WTC11 (cell line): ENCODE measurements at regions not wholly inside any gene's neighbourhood (a gene's known extent, or its start where the extent isn't known, plus 50 kb on each side); places are given as distances from the start of the nearest gene placed in this dataset.

Experiments
- ATAC-seq: fragments of 200-7000 bp; cut with Tn5 transposase; 2 replicates; pipeline ENCODE4 v1.10.0; 2021; ENCODE audit warnings: mild to moderate bottlenecking, moderate library complexity
- CTCF ChIA-PET: fragments of 300-600 bp; sonication (Branson Sonifier 250); formaldehyde crosslinking; loops from one replicate; lab custom pipeline; 2021; ENCODE audit warnings: antibody characterized with exemption; lab: Charles Lee
- POLR2A ChIA-PET: fragments of 350-600 bp; sonication (Branson Sonifier 250); formaldehyde crosslinking; loops from one replicate; lab custom pipeline; 2021; ENCODE audit warnings: antibody characterized with exemption; lab: Charles Lee
- DNase-seq: peaks from one replicate; pipeline ENCODE4 v3.0.0; 2021; ENCODE audit warnings: low spot score
- H3K27ac Mint-ChIP-seq: 2 replicates; pipeline ENCODE4 v1.8.0; 2021; ENCODE audit warnings: mixed read lengths
- H3K27me3 Mint-ChIP-seq: 2 replicates; pipeline ENCODE4 v1.8.0; 2021; ENCODE audit warnings: low read depth, mild to moderate bottlenecking, moderate library complexity, mixed read lengths
- H3K36me3 Mint-ChIP-seq: 2 replicates; pipeline ENCODE4 v1.8.0; 2021; ENCODE audit warnings: mixed read lengths
- H3K4me1 Mint-ChIP-seq: 2 replicates; pipeline ENCODE4 v1.8.0; 2022; ENCODE audit warnings: mixed read lengths
- H3K4me3 Mint-ChIP-seq: 2 replicates; pipeline ENCODE4 v1.8.0; 2021; ENCODE audit warnings: mild to moderate bottlenecking, moderate library complexity, mixed read lengths
- H3K9me3 Mint-ChIP-seq: 2 replicates; pipeline ENCODE4 v1.8.0; 2021; ENCODE audit warnings: mixed read lengths
- CTCF ChIP-seq: fragments of 200-600 bp; IDR thresholded peaks from 2 replicates; pipeline ENCODE4 v1.8.0; 2022; ENCODE audit warnings: antibody characterized with exemption
- EMX1 ChIP-seq: fragments of 250-450 bp; sonication (Bioruptor Pico); IDR thresholded peaks from 2 replicates; pipeline ENCODE4 v1.8.0; 2021; ENCODE audit warnings: mild to moderate bottlenecking
- ETV6 ChIP-seq: sonication (generic); formaldehyde crosslinking; IDR thresholded peaks from 2 replicates; pipeline ENCODE4 v1.8.1; 2022; ENCODE audit warnings: mild to moderate bottlenecking, missing genetic modification reagents
- FOXJ3 ChIP-seq: sonication (generic); formaldehyde crosslinking; IDR thresholded peaks from 2 replicates; pipeline ENCODE4 v1.9.0; 2021; ENCODE audit warnings: missing genetic modification reagents, mild to moderate bottlenecking, borderline replicate concordance
- HMGA2 ChIP-seq: fragments of 250-450 bp; sonication (Bioruptor Pico); IDR thresholded peaks from 2 replicates; pipeline ENCODE4 v1.4.0; 2021; ENCODE audit warnings: mild to moderate bottlenecking, moderate library complexity
- IRF2 ChIP-seq: sonication (generic); formaldehyde crosslinking; IDR thresholded peaks from 2 replicates; pipeline ENCODE4 v1.8.0; 2022; ENCODE audit warnings: low read depth, missing genetic modification reagents, borderline replicate concordance
- JUN ChIP-seq: sonication (generic); formaldehyde crosslinking; IDR thresholded peaks from 2 replicates; pipeline ENCODE4 v1.8.0; 2023; ENCODE audit warnings: mild to moderate bottlenecking, missing genetic modification reagents
- MLX ChIP-seq: sonication (generic); formaldehyde crosslinking; IDR thresholded peaks from 2 replicates; pipeline ENCODE4 v1.8.1; 2023; ENCODE audit warnings: mild to moderate bottlenecking, missing genetic modification reagents, moderate library complexity
- MXD4 ChIP-seq: fragments of 250-450 bp; sonication (Bioruptor Pico); IDR thresholded peaks from 2 replicates; pipeline ENCODE4 v1.8.0; 2021; ENCODE audit warnings: mild to moderate bottlenecking, moderate library complexity, borderline replicate concordance
- MYBL2 ChIP-seq: sonication (generic); formaldehyde crosslinking; IDR thresholded peaks from 2 replicates; pipeline ENCODE4 v1.8.1; 2023; ENCODE audit warnings: mild to moderate bottlenecking, moderate library complexity, missing genetic modification reagents
- NFE2L1 ChIP-seq: sonication (generic); formaldehyde crosslinking; IDR thresholded peaks from 2 replicates; pipeline ENCODE4 v1.8.1; 2023; ENCODE audit warnings: missing genetic modification reagents
- OVOL2 ChIP-seq: fragments of 250-450 bp; sonication (Bioruptor Pico); IDR thresholded peaks from 2 replicates; pipeline ENCODE4 v1.9.0; 2021; ENCODE audit warnings: mild to moderate bottlenecking, borderline replicate concordance
- SOX15 ChIP-seq: fragments of 250-450 bp; sonication (Bioruptor Pico); IDR thresholded peaks from 2 replicates; pipeline ENCODE4 v1.9.0; 2021; ENCODE audit warnings: mild to moderate bottlenecking
- SP1 ChIP-seq: sonication (generic); formaldehyde crosslinking; conservative IDR thresholded peaks from 2 replicates; pipeline ENCODE4 v1.8.1; 2022; ENCODE audit warnings: missing genetic modification reagents
- TEAD4 ChIP-seq: sonication (generic); formaldehyde crosslinking; IDR thresholded peaks from 2 replicates; pipeline ENCODE4 v1.8.0; 2022; ENCODE audit warnings: mild to moderate bottlenecking, missing genetic modification reagents
- TP53 ChIP-seq: sonication (generic); formaldehyde crosslinking; IDR thresholded peaks from 2 replicates; pipeline ENCODE4 v1.8.1; 2023; ENCODE audit warnings: mild to moderate bottlenecking, missing genetic modification reagents
- ZNF121 ChIP-seq: sonication (generic); formaldehyde crosslinking; IDR thresholded peaks from 2 replicates; pipeline ENCODE4 v1.8.0; 2023; ENCODE audit warnings: missing genetic modification reagents
- ZNF396 ChIP-seq: fragments of 250-450 bp; sonication (Bioruptor Pico); IDR thresholded peaks from 2 replicates; pipeline ENCODE4 v1.8.0; 2021; ENCODE audit warnings: mild to moderate bottlenecking, moderate library complexity, borderline replicate concordance
- TF ChIP-seq, protein P1 (sequence below): sonication (generic); formaldehyde crosslinking; IDR thresholded peaks from 2 replicates; pipeline ENCODE4 v1.8.0; 2023; ENCODE audit warnings: missing genetic modification reagents
- TF ChIP-seq, protein P2 (sequence below): sonication (generic); formaldehyde crosslinking; conservative IDR thresholded peaks from 2 replicates; pipeline ENCODE4 v1.8.1; 2023; ENCODE audit warnings: mild to moderate bottlenecking, low read depth, missing genetic modification reagents, moderate library complexity
- TF ChIP-seq, protein P3 (sequence below): sonication (generic); formaldehyde crosslinking; IDR thresholded peaks from 2 replicates; pipeline ENCODE4 v1.8.1; 2022; ENCODE audit warnings: mild to moderate bottlenecking, moderate library complexity, missing genetic modification reagents

DNA sequence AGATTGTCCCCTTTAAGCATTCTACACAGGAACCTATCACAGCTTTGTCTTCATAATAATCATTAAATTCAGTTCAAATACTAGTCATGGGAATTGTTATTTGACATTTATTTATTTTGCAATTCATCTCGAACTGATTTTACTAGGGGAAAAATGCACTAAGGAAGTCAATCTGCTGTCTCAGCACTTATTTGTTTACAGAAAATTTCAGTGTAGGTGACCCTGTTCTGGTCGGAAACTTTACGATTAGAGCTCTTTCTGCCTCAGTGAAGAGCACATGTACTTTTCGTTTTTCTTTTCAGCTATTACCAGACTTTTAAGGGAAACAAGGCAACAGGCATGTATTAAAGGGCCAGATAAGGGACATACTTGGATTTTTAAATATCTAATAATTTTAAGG is 1405.7 kb upstream of the ZEB2 start:
- Mint-ChIP-seq H3K4me3 (no peak overlapping the region), H3K36me3 (peaks cover 9% of the 10 kb centered on the region; the same call in 1 of the 2 replicates), H3K27ac (no peak overlapping the region), H3K4me1 (peaks cover 22% of the 10 kb centered on the region)
- CTCF ChIA-PET = no interaction called here
- POLR2A ChIA-PET = interaction anchor here (0.6 kb wide), 1 partner anchor 69 kb away, joined by 8 read pairs; no protein-coding TSS in a partner anchor
- DNase-seq (no peak), ATAC-seq (no peak)
- TF ChIP-seq EMX1 (CRISPR knock-in tag) (no peak), TEAD4 (CRISPR knock-in tag) (no peak), JUN (CRISPR knock-in tag) (no peak), ETV6 (CRISPR knock-in tag) (no peak)
- TF ChIP-seq, protein P1, sequence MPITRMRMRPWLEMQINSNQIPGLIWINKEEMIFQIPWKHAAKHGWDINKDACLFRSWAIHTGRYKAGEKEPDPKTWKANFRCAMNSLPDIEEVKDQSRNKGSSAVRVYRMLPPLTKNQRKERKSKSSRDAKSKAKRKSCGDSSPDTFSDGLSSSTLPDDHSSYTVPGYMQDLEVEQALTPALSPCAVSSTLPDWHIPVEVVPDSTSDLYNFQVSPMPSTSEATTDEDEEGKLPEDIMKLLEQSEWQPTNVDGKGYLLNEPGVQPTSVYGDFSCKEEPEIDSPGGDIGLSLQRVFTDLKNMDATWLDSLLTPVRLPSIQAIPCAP = no peak
- TF ChIP-seq, all 79 proteins: peak for 0
- H3K27me3 Mint-ChIP-seq = no peaks in the 10 kb centered on the region; the same call in 1 of the 2 replicates
- peaks cover 12% of the 10 kb centered on the region for H3K9me3 Mint-ChIP-seq

GRCh38 chr2:145919477-145919876 is 1399.6 kb upstream of the ZEB2 start:
- H3K4me3 Mint-ChIP-seq = no peak overlapping the region
- TF ChIP-seq NFE2L1 (CRISPR knock-in tag) (no peak), CTCF (no peak), TP53 (CRISPR knock-in tag) (no peak), IRF2 (no peak), ZNF121 (CRISPR knock-in tag) (no peak), ZNF396 (CRISPR knock-in tag) (no peak), HMGA2 (CRISPR knock-in tag) (no peak), SOX15 (no peak), FOXJ3 (CRISPR knock-in tag) (no peak), OVOL2 (CRISPR knock-in tag) (no peak), SP1 (no peak), MXD4 (CRISPR knock-in tag) (no peak), MYBL2 (CRISPR knock-in tag) (no peak), MLX (CRISPR knock-in tag) (no peak)
- TF ChIP-seq, protein P2, sequence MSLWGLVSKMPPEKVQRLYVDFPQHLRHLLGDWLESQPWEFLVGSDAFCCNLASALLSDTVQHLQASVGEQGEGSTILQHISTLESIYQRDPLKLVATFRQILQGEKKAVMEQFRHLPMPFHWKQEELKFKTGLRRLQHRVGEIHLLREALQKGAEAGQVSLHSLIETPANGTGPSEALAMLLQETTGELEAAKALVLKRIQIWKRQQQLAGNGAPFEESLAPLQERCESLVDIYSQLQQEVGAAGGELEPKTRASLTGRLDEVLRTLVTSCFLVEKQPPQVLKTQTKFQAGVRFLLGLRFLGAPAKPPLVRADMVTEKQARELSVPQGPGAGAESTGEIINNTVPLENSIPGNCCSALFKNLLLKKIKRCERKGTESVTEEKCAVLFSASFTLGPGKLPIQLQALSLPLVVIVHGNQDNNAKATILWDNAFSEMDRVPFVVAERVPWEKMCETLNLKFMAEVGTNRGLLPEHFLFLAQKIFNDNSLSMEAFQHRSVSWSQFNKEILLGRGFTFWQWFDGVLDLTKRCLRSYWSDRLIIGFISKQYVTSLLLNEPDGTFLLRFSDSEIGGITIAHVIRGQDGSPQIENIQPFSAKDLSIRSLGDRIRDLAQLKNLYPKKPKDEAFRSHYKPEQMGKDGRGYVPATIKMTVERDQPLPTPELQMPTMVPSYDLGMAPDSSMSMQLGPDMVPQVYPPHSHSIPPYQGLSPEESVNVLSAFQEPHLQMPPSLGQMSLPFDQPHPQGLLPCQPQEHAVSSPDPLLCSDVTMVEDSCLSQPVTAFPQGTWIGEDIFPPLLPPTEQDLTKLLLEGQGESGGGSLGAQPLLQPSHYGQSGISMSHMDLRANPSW (CRISPR knock-in tag) = no peak
- TF ChIP-seq, protein P3, sequence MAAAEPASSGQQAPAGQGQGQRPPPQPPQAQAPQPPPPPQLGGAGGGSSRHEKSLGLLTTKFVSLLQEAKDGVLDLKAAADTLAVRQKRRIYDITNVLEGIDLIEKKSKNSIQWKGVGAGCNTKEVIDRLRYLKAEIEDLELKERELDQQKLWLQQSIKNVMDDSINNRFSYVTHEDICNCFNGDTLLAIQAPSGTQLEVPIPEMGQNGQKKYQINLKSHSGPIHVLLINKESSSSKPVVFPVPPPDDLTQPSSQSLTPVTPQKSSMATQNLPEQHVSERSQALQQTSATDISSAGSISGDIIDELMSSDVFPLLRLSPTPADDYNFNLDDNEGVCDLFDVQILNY (CRISPR knock-in tag) = no peak
- TF ChIP-seq, all 79 proteins: peak for 0
- Mint-ChIP-seq H3K27ac (no peak overlapping the region), H3K4me1 (peaks cover 10% of the 10 kb centered on the region), H3K9me3 (no peaks in the 10 kb centered on the region), H3K36me3 (no peaks in the 10 kb centered on the region), H3K27me3 (no peaks in the 10 kb centered on the region; the same call in 1 of the 2 replicates)
- ATAC-seq (no peak), DNase-seq (no peak)
- ChIA-PET CTCF (no interaction called here), POLR2A (no interaction called here)
